ENCODE measurements at regions not wholly inside any gene's neighbourhood (a gene's known extent, or its start where the extent isn't known, plus 50 kb on each side); places are given as distances from the start of the nearest gene placed in this dataset.

- TF ChIP-seq EZH2 (IDR thresholded peaks at IDR 0.05; ENCODE audit: borderline replicate concordance, low read length) (no peak), CTCF (IDR thresholded peaks at IDR 0.05; ENCODE audit: low read length) (no peak)
These were observed 311.5 kb downstream of the COX7C start for GRCh38 chr5:86929123-86929766.
